H9 (cell line): ENCODE measurements at regions not wholly inside any gene's neighbourhood (a gene's known extent, or its start where the extent isn't known, plus 50 kb on each side); places are given as distances from the start of the nearest gene placed in this dataset.

Experiments
- DNase-seq: peaks from one replicate; pipeline ENCODE4 v3.0.0-alpha.2; 2017
- H2AFZ ChIP-seq: one replicate; pipeline ENCODE4 v1.6.1; 2013; ENCODE audit warnings: mild to moderate bottlenecking, low read length, control low read depth, moderate library complexity
- H2AK5ac ChIP-seq: 2 replicates; pipeline ENCODE4 v1.6.1; 2013; ENCODE audit warnings: low read length, control low read depth, mixed read lengths; ENCODE audit not compliant: insufficient read length
- H2BK120ac ChIP-seq: one replicate; pipeline ENCODE4 v1.6.1; 2013; ENCODE audit warnings: low read depth, mild to moderate bottlenecking, low read length, control low read depth, inconsistent platforms; ENCODE audit not compliant: poor library complexity, severe bottlenecking
- H2BK12ac ChIP-seq: 2 replicates; pipeline ENCODE4 v1.6.1; 2013; ENCODE audit warnings: low read length, control low read depth, mixed read lengths, low read depth; ENCODE audit not compliant: insufficient read length
- H2BK15ac ChIP-seq: 2 replicates; pipeline ENCODE4 v1.6.1; 2013; ENCODE audit warnings: low read depth, low read length, control low read depth
- H2BK20ac ChIP-seq: one replicate; pipeline ENCODE4 v1.6.1; 2013; ENCODE audit warnings: low read depth, mild to moderate bottlenecking, low read length, control low read depth, inconsistent platforms; ENCODE audit not compliant: poor library complexity, severe bottlenecking
- H2BK5ac ChIP-seq: 2 replicates; pipeline ENCODE4 v1.6.1; 2013; ENCODE audit warnings: low read length, control low read depth, mixed read lengths; ENCODE audit not compliant: insufficient read length
- H3K14ac ChIP-seq: 2 replicates; pipeline ENCODE4 v1.6.1; 2013; ENCODE audit warnings: low read length, control low read depth; ENCODE audit not compliant: insufficient read depth
- H3K18ac ChIP-seq: 2 replicates; pipeline ENCODE4 v1.6.1; 2013; ENCODE audit warnings: low read depth, mild to moderate bottlenecking, mixed read lengths, low read length, control low read depth; ENCODE audit not compliant: insufficient read length
- H3K23ac ChIP-seq: 2 replicates; pipeline ENCODE4 v1.6.1; 2013; ENCODE audit warnings: low read length, control low read depth, mixed read lengths, low read depth; ENCODE audit not compliant: insufficient read length
- H3K23me2 ChIP-seq: 2 replicates; pipeline ENCODE4 v1.6.1; 2013; ENCODE audit warnings: low read depth, mild to moderate bottlenecking, mixed read lengths, low read length, control low read depth; ENCODE audit not compliant: insufficient read length, poor library complexity, severe bottlenecking
- H3K27ac ChIP-seq: 2 replicates; pipeline ENCODE4 v1.5.1; 2013; ENCODE audit warnings: low read length, control low read depth, mixed read lengths, low read depth; ENCODE audit not compliant: insufficient read length
- H3K27me3 ChIP-seq: 2 replicates; pipeline ENCODE4 v1.6.1; 2013; ENCODE audit warnings: low read length, control low read depth, inconsistent platforms; ENCODE audit not compliant: insufficient read depth
- H3K4ac ChIP-seq: 2 replicates; pipeline ENCODE4 v1.6.1; 2013; ENCODE audit warnings: low read depth, mild to moderate bottlenecking, control low read depth, inconsistent platforms, low read length, moderate library complexity
- H3K4me1 ChIP-seq: 2 replicates; pipeline ENCODE4 v1.6.1; 2013; ENCODE audit warnings: low read length, control low read depth, inconsistent platforms; ENCODE audit not compliant: insufficient read depth
- H3K4me2 ChIP-seq: 2 replicates; pipeline ENCODE4 v1.6.1; 2013; ENCODE audit warnings: low read length, control low read depth, mixed read lengths; ENCODE audit not compliant: insufficient read length, insufficient read depth
- H3K56ac ChIP-seq: 2 replicates; pipeline ENCODE4 v1.6.1; 2013; ENCODE audit warnings: low read depth, mild to moderate bottlenecking, mixed read lengths, low read length, control low read depth; ENCODE audit not compliant: insufficient read length
- H3K79me1 ChIP-seq: 2 replicates; pipeline ENCODE4 v1.6.1; 2013; ENCODE audit warnings: low read depth, mild to moderate bottlenecking, moderate library complexity, low read length, control low read depth, inconsistent platforms; ENCODE audit not compliant: insufficient read depth, poor library complexity, severe bottlenecking
- H3K79me2 ChIP-seq: 2 replicates; pipeline ENCODE4 v1.6.1; 2013; ENCODE audit warnings: low read length, control low read depth, inconsistent platforms; ENCODE audit not compliant: insufficient read depth
- H3K9ac ChIP-seq: 2 replicates; pipeline ENCODE4 v1.6.1; 2013; ENCODE audit warnings: low read length, control low read depth, mixed read lengths; ENCODE audit not compliant: insufficient read length; ENCODE audit errors: extremely low read depth
- H3K9me3 ChIP-seq: one replicate; pipeline ENCODE4 v1.6.1; 2013; ENCODE audit warnings: low read depth, low read length, inconsistent platforms; ENCODE audit not compliant: control insufficient read depth
- H3T11ph ChIP-seq: one replicate; pipeline ENCODE4 v1.6.1; 2013; ENCODE audit warnings: mild to moderate bottlenecking, low read length, control low read depth, inconsistent platforms
- H4K20me1 ChIP-seq: one replicate; pipeline ENCODE4 v1.6.1; 2013; ENCODE audit not compliant: control insufficient read depth, insufficient read length, insufficient read depth
- H4K5ac ChIP-seq: 2 replicates; pipeline ENCODE4 v1.6.1; 2013; ENCODE audit warnings: low read depth, mild to moderate bottlenecking, mixed read lengths, low read length, control low read depth; ENCODE audit not compliant: insufficient read length
- H4K8ac ChIP-seq: replicated peaks from 2 replicates; pipeline ENCODE4 v1.6.1; 2013; ENCODE audit warnings: low read length, control low read depth, mixed read lengths, low read depth; ENCODE audit not compliant: insufficient read length
- H4K91ac ChIP-seq: 2 replicates; pipeline ENCODE4 v1.6.1; 2013; ENCODE audit warnings: low read depth, mild to moderate bottlenecking, moderate library complexity, mixed read lengths, low read length, control low read depth; ENCODE audit not compliant: insufficient read length
- H3K27ac Mint-ChIP-seq, 3 experiments: 2 replicates in 2 of 3; 3 replicates in 1 of 3; pipeline ENCODE4 v1.8.0; 2020 to 2021; ENCODE audit warnings: mixed read lengths in 3 of 3, mild to moderate bottlenecking in 1 of 3, moderate library complexity in 1 of 3
- H3K27me3 Mint-ChIP-seq: 2 replicates; pipeline ENCODE4 v1.8.0; 2021; ENCODE audit warnings: low read depth, mild to moderate bottlenecking, moderate library complexity, mixed read lengths
- H3K36me3 Mint-ChIP-seq, 3 experiments: 2 replicates in 2 of 3; 3 replicates in 1 of 3; pipeline ENCODE4 v1.8.0; 2020 to 2021; ENCODE audit warnings: low read depth in 3 of 3, mixed read lengths in 3 of 3; ENCODE audit not compliant: insufficient read depth in 1 of 3
- H3K4me1 Mint-ChIP-seq, 2 experiments: 2 replicates each; pipeline ENCODE4 v1.8.0; 2020; ENCODE audit warnings: mixed read lengths in 2 of 2
- H3K4me3 Mint-ChIP-seq, 2 experiments: 2 replicates in 1 of 2; 3 replicates in 1 of 2; pipeline ENCODE4 v1.8.0; 2020 to 2021; ENCODE audit warnings: mild to moderate bottlenecking in 2 of 2, mixed read lengths in 2 of 2, moderate library complexity in 1 of 2
- H3K9me3 Mint-ChIP-seq, 2 experiments: 2 replicates in 1 of 2; 3 replicates in 1 of 2; pipeline ENCODE4 v1.8.0; 2020; ENCODE audit warnings: mild to moderate bottlenecking in 2 of 2, mixed read lengths in 2 of 2, moderate library complexity in 1 of 2
- CTCF ChIP-seq: fragments of 200-600 bp; sonication (generic); conservative IDR thresholded peaks from 3 replicates; pipeline ENCODE4 v1.8.0; 2021; ENCODE audit warnings: antibody characterized with exemption, mild to moderate bottlenecking
- WGBS: extraction: QIAGEN DNeasy Blood & Tissue Kit; methylation state at CpG from one replicate; pipeline ENCODE4 v1.1.7; 2013; ENCODE audit warnings: missing lambda C conversion rate, low lambda C conversion rate, mixed read lengths; ENCODE audit not compliant: insufficient read length; ENCODE audit errors: extremely low coverage; 5-methylcytosine and 5-hydroxymethylcytosine counted together

DNA sequence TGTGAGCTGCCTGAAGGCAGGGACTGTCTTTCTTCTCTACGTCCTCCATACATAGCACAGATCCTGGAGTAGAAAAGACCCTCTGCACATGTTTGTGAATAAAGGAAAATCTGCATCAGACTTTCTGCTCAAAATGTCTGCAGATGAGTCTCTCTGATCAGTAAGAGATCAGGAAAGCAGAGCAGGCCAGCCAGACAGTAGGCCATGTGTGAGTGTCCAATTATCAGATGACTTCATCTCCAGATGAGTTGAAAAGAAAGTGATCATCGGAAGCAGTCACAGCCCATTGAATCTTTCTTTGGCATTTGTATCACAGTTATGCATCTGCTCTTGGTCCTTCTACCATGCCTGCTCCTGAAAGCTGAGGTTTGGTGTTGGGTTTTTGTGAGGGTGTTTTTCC lies 298.7 kb upstream of the NCAM1 start:
- H2AK5ac ChIP-seq: no peak overlapping the region
- H3K23ac ChIP-seq: no peak overlapping the region
- H3K9me3 Mint-ChIP-seq: no peaks in the 10 kb centered on the region
- H3K36me3 Mint-ChIP-seq: no peaks in the 10 kb centered on the region
- H2BK5ac ChIP-seq: no peak overlapping the region
- no peak overlapping the region for H3K4ac ChIP-seq
- peaks cover 2% of the 10 kb centered on the region for H3K27me3 Mint-ChIP-seq
- no peak overlapping the region for H3T11ph ChIP-seq
- no peaks in the 10 kb centered on the region for H3K79me2 ChIP-seq
- no peak overlapping the region for H2BK20ac ChIP-seq
- H3K23me2 ChIP-seq: no peaks in the 10 kb centered on the region
- H2BK12ac ChIP-seq: no peak overlapping the region
- no peak for DNase-seq
- H3K4me1 Mint-ChIP-seq: peaks cover 0 to 3% of the 10 kb centered on the region in 2 experiments; a peak in 1 of 4 replicates
- no peak overlapping the region for H2BK15ac ChIP-seq
- no peaks in the 10 kb centered on the region for H3K4me1 ChIP-seq
- H3K4me3 Mint-ChIP-seq: no peak overlapping the region
- H4K91ac ChIP-seq: no peak overlapping the region
- no peak overlapping the region for H4K5ac ChIP-seq
- no peak for TF ChIP-seq CTCF
- no peak overlapping the region for H3K9ac ChIP-seq
- no peak overlapping the region for H4K8ac ChIP-seq
- no peak overlapping the region for H3K56ac ChIP-seq
- no peaks in the 10 kb centered on the region for H3K79me1 ChIP-seq
- no CpG with 5 or more reads among the region's 2 CpGs for WGBS
- no peaks in the 10 kb centered on the region for H3K9me3 ChIP-seq
- no peak overlapping the region for H3K18ac ChIP-seq
- H3K27me3 ChIP-seq: no peaks in the 10 kb centered on the region
- H3K27ac ChIP-seq: no peak overlapping the region
- H4K20me1 ChIP-seq: no peaks in the 10 kb centered on the region
- no peak overlapping the region for H2BK120ac ChIP-seq
- H3K4me2 ChIP-seq: no peak overlapping the region
- H3K27ac Mint-ChIP-seq: no peak overlapping the region
- H2AFZ ChIP-seq: no peak overlapping the region
- no peak overlapping the region for H3K14ac ChIP-seq
